ENCODE measurements at regions not wholly inside any gene's neighbourhood (a gene's known extent, or its start where the extent isn't known, plus 50 kb on each side); places are given as distances from the start of the nearest gene placed in this dataset.

DNA sequence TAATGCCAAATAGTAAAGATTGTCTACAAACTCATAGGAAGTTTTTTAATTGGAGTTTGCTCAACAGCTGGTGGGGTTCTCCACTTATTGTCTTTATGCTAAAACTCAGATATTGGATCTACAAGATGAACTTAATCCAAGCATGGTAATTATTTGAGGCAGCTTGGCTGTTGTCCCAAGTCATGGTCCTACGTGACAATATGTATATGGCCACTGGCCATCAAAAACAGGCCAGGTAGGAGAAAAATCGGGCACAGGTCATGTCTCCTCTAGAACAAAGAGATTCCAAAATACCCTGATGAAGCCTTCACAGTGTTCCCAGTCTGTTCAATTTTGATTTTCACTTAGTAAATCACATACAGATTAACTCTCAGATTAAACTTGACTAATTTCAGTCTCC, 606.4 kb downstream of the TNS3 start:
- DNase-seq = no peak

DNA sequence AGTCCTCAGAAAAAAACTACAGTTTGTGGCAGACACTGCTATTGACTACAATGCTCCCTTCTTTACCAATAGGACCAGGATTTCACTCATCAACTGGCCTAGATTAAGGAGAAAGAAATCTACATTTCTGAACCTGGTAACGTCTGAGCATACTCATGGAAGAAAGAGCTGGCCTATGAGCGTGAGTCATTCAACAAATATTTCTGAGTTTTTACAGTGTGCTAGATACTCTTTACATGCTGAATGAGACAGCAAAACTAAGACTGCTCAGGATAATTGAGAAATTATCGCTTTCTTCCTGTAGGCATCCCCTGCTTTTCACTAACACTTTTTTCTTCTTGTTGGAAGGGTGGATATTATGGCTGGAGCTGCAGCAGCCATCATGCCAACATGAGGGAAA, 609.7 kb downstream of the TNS3 start:
- no peak for DNase-seq

GRCh38 chr7:46970476-46970875, 611.4 kb downstream of the TNS3 start:
- DNase-seq = no peak

GRCh38 chr7:46970131-46970430, 611.8 kb downstream of the TNS3 start:
- DNase-seq = no peak

DNA sequence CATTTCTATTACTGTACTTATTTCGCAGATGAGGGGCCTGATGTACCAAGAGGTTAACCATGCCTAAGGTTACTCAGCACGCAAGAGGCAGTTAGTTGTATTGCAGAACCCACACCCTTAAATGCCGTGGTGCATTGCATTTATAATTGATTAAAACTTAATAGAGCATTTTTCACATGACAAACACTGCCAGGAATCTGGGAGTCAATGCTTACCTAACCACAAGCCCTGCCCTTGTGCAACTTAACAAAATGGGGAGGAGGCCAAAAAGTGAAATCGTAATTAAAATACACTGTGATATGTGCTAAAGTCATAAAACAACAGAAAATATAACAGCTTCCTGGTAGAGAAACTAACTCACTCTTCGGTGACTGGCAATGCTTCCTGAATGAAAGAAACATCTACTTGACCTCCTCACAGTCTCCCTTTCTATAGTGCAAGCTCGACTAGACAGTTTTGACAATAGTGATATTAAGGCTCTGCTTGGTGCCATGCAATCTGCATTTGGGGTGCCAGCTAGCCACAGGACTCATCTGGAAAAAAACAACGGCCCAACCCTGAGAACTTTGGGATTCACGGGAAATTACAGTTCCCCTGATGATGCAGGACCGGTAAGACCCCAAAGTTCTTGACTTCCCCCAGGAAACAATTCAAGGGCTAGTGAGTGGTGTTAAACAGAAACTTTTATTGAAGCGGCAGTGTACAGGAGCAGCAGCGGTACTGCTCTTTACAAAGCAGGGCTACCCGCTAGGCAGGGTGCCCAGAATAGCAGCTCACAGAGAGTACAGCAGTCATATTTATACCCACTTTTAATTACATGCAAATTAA, 612.4 kb downstream of the TNS3 start:
- DNase-seq = no peak

DNA sequence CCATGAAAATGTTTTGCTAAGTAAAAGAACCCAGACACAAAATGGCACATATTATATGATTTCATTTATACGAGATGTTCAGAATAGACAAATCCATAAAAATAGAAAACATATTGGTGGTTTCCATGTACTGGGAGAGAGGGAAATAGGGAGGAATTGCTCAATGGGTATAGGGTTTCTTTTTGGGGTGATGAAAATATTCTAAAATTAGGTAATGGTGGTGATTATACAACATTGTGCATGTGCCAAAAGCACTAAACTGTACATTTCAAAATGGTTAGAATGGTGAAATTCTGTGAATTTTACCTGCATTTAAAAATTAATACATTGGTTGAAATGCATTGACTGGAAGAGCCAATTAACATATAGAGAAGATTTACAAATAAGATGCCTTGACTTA, 613.9 kb downstream of the TNS3 start:
- no peak for DNase-seq

- DNase-seq = no peak
These were observed 618.2 kb downstream of the TNS3 start for GRCh38 chr7:46963719-46964118.

- no peak for DNase-seq
These were observed 620.9 kb downstream of the TNS3 start for GRCh38 chr7:46960970-46961369.

DNA sequence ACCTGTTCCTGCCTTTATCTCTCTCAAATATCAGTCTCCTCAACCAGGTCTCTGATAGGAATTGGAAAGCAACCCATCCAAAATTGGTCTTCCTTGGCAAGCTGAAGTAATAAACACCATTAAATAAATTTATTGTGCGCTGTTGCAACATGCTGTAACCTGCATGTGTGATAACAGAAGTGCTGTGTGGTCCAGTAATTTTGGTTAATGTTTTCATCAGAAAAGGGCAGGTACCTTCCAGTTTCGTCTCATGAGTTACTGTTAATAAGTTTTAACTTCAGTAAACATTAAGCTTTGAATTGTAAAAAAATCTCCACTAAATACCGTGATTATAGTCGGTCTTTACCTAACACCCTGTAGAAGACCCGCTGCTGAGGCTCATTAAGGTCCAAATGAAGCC, 624.7 kb downstream of the TNS3 start:
- no peak for DNase-seq

- no peak for DNase-seq
These were observed 626.4 kb downstream of the TNS3 start for GRCh38 chr7:46955531-46955930.

- no peak for DNase-seq
These were observed 627.7 kb downstream of the TNS3 start for GRCh38 chr7:46954181-46954580.

DNA sequence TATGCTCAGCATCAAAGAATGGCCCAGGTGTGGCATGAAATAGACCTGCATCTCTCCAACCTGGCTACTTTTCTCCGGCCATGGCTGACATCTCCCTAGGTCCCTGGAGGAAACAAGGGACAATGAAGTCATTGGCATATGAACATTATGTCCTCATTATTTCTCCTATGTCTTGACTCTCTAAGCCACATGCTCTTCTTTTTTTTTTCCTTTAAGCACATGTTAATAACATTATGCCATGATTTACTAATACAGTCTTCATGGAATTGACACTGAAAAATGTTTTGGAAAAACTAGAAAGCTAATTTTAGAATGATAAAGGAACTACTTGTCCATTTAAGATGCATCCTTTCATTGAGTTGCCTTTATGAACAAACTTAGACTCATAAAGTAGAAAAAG, 628.9 kb downstream of the TNS3 start:
- no peak for DNase-seq

DNA sequence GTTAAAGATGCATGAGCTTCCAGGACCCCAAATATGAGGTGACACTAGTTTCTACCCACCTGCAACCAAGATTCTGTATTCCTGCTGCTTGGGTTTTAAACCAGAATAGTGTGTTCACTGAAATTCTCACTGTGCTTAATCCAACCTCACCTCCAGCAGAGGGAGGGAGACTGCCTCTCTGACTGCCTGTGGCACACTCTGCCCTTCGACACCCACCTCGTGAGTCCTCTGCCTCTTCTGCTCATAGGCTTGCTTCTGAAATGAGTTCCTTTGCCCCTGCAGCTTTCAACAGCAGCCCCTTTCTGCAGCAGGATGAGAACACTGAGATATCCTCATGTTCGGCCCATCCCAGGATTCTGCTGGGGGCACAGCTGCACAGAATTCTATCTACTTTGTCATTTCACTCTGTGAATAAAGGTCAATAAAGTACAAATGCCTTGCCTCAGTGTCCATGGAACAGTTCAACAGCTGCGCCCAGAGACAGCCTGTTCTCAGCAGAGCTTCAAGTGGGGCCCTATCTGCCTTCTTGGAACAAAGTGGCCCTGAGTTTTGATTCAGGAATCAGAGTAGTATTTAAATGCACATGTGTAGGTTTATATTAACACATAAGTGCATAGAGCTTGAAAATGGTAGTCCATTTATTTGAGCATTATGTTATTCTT, 632.5 kb downstream of the TNS3 start:
- DNase-seq = no peak

DNA sequence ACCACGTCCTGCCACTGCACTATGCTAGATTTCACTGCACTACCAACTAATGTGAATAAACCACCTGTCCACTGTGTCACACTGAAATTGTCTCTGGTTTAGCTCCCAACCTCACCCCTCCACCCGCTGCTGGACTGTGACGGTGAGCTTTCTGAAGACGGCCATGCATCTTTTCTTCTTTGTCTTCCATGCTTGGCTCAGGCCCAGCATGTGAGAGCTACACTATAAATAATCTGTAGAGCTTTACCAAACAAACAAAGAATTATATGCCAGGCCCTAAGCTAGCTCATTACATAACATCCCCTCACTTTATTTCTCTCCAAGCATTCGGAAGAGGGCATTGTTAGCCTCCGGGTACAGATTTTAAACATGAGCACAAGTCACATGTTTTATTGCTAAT, 633.2 kb downstream of the TNS3 start:
- no peak for DNase-seq

GRCh38 chr7:46945328-46945727, 636.6 kb downstream of the TNS3 start:
- DNase-seq = no peak

DNA sequence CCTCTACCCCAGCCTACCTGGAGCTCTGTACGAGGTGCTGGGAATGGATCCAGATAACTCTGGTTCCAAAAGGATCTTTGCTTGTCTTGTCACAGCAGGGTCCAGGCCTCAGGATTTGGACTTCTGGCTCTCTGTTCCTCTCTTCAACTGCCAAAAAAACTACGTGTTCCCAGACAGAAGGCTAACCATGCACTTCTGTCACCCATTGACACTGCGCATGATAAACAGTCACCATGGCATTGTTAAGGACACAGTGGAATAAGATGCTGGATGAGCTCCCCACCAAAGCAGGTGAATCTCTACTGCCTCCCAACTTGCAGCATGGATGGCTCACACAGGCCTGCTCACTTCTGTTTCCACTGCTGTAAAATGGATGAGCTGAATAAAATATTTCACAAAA, 637.9 kb downstream of the TNS3 start:
- DNase-seq = no peak

- DNase-seq = no peak
These were observed 639.3 kb downstream of the TNS3 start for GRCh38 chr7:46942574-46942973.

DNA sequence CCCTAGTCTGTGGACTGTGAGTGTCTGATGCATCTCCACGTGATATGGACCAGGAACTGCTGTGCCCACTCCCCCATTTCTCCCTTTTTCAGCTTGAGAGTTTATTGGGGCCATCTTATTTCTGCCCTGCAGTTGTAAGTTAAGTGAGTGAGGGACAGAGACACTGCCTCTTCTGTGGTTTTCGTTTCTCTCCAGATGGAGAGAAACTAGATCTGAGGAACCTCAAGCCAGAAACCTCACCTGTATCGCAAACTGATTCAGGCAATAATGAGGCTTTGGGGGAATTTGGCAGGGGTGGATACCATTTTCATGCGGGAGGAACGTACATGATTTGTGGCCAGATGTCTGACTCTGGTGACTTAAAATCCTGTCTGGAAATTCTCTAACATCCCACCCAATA, 641.7 kb downstream of the TNS3 start:
- DNase-seq = no peak

DNA sequence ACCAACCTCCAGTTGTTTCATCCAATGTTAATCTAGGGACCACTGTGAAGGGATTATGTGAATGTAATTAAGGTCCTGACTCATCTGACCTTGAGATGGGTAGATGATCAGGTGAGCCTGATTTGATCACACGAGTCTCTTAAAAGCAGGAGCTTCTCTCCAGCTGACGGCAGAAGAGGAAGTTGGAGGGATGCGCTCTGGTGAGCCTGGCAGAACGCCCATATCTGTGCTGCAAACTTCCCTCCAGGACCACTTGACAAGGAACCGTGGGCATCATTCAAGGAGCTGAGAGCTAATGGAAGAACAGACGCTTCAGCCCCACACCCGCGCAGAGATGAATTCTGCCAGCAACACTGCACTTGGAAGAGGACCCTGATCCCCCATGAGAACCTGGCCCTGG, 642.4 kb downstream of the TNS3 start:
- no peak for DNase-seq

DNA sequence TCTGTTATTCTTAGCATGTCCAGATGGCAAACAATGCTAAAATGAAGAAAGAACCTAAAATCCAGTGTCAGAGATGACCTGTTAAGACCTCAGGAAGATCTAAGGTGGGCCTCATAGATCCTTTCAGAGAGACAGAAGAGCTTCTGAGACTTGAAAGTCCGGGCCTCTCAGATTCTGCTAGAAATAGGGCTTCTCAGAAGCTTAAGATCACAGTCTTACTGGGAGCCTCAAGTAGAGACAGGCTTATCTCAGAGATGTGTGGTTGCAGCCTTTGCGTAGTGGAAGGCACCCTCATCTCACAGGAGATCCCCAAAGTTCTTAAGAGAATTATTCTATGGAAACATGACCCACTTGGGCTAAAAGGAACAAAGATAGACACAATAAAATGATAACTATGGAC, 642.8 kb downstream of the TNS3 start:
- DNase-seq = no peak

DNA sequence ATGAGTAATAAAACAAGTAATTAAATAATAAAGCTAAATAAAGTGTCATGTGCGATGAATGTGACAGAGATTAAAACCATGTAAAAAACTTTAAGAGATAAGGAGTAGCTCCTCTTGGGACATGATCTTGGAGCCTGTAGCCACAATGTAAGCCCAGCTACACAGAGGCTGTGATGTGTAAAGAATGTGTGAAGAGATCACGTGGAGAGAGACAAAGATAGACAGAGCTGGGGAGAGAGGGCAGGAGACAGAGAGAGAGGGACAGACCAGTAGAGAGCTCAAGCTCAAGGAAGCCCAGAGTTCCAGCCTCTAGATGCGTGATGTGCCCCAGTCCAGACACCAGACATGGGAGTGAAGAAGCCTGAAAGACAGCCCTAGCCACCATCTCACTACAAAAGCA, 644.1 kb downstream of the TNS3 start:
- DNase-seq = no peak

GRCh38 chr7:46934198-46934825, 647.6 kb downstream of the TNS3 start:
- no peak for DNase-seq

DNA sequence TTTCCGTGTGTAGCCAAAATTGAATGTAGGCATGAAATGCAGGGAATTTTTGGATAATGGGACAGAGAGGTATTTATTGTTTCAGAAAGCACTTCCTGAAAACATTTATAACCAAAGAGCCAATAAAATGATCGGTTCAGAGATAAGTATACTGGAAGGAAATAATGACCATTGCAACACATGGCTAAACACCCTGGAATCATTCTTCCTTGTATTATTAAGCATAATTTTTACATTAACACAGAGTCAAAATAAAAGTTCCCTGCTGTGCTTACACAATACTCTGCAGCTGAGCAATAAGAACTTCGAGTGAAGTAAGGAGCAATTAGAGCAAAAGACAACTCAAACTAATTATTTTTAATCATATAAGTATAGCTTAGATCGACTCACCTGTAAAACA, 648.3 kb downstream of the TNS3 start:
- no peak for DNase-seq

DNA sequence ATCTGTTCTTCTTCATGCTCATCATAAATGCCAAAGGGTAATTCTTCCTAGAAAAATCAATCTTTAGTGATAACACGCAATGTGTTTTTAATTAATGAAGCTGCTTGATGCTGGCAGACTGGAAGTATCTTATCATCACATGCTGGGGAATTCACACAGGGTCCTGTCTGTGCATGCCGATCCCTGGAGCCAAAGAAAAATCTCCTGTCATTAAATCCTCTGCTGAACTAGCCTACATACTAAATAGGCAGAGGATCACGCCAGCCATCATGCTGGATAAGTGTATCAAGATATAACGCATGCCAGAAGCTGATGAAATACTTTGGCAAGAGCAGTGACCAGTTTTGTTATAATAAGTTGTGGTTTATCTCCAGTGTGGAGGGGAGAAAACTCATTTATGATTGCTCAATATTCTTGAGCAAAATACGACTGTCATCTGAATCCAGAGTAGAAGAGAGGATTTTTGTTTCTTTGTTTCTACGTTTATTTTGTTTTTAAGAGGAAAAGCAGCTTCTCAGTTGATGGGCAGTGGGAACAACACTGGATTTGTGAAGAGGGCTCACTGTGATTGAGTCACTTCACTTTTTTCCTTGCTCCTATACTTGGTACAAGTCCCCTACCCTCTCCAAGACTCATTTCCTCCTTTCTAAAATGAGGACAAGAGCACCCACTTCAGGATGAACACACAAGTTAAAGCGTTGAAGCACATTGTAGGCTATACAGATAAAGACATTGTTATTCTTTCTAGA, 649.1 kb downstream of the TNS3 start:
- DNase-seq = no peak
